ENCODE measurements at regions not wholly inside any gene's neighbourhood (a gene's known extent, or its start where the extent isn't known, plus 50 kb on each side); places are given as distances from the start of the nearest gene placed in this dataset.

DNA sequence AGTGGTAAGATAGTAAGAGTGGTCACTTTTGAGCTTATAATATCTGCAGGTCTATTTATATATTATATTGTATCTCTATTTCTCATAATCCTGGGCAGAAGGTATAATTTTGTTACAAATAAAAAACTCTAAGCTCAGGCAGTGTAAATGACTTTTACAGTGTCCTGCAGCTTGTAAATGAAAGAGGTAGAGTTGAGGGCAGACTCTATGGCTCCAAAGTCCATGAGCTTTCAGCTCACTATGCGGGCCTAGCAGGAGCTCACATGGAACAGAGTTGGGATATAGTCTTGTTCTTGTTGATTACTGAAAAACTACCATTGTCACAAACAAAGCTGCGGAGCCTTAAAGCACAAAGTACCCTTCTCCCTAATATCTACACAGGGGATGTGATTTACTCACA, 361.4 kb downstream of the LNPK start:
- in situ Hi-C loops (cut with HindIII; ENCODE audit: low pct_unique_long_range_greater_than_20kb, low sequenced_read_pairs) = no loop called here
- DNase-seq (ENCODE audit: low read depth) = no peak

DNA sequence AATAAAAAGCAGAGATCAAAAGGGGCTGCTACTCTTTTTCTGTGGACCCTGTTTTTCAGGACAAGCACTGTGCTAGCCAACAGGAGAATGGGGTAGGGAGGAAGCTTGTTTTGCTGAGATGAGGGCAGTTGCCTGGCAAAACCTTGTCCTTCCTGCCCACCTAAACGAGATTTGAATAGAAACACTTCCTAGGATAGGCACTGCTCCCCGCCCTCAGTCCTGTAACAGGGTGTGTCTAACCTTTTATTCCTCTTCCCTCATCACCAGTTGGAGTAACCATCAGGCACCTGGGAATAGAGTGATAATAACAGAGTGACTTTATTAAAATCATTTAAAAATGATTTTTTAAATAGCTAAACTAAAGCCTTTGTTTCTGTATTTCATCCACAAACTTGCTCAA, 368.8 kb downstream of the LNPK start:
- in situ Hi-C loops (cut with HindIII; ENCODE audit: low pct_unique_long_range_greater_than_20kb, low sequenced_read_pairs) = no loop called here
- no peak for DNase-seq (ENCODE audit: low read depth)

DNA sequence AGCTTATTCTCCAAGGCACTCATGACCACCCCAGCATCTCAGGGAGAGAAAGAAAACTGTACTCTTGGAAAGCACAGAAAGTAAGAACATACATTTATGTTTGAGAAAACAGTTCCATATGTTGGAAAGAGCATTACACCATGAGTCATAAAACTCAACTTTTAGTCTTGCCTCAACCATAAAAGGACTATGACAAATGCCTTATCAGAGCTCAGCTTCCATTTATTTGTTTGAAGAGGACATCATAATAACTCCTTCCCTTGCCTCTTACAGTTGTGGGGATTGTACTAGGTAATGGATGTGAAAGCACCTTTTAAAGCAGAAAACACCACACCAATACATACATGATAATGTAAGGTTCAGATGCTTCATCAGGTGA, 370.8 kb downstream of the LNPK start:
- in situ Hi-C loops (cut with HindIII; ENCODE audit: low pct_unique_long_range_greater_than_20kb, low sequenced_read_pairs) = no loop called here
- DNase-seq (ENCODE audit: low read depth) = no peak

DNA sequence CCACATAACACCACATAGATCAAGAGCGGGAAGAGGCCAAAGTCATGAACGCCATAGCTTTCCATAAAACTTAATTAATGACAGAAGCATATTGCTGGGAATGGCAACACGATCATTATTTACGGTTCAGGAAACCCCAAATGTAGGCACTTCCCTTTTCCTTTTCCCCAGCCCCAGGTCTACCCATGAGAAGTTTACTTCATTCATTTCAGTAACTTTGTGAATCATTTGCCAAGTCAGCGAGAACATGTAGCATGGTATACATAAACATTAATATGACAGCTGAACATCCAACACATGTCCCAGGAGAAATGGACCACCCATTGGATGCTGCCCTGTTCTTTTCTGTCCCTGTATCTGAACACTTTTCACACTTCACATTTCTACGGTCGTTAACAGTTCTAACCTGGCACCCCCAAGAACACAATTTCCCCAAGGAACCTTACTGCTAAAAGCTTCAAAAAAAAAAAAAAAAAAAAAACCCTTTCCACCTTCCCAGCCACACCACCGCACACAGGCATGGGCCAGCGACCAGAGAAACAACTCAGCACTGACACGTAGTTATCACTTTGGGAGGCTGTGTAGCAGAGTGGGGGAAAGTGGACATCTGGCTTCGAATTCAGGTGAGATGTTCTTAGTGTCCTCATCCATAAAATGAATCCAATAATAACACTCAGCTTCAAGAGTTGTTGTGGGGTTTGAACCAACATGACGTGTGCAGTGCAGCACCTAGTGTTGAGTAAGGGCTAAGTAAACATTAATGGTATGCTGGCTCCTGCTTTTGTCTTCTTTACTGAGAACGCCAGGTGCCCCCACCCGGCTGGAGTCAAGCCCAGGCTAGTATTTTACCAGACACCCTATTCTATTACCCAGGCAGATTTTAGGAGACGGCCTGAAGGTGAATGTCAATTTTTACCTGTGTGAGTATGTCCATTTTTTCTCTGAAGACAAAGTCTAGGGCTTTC, 371.5 kb downstream of the LNPK start:
- in situ Hi-C loops (cut with HindIII; ENCODE audit: low pct_unique_long_range_greater_than_20kb, low sequenced_read_pairs) = no loop called here
- DNase-seq (ENCODE audit: low read depth) = no peak

DNA sequence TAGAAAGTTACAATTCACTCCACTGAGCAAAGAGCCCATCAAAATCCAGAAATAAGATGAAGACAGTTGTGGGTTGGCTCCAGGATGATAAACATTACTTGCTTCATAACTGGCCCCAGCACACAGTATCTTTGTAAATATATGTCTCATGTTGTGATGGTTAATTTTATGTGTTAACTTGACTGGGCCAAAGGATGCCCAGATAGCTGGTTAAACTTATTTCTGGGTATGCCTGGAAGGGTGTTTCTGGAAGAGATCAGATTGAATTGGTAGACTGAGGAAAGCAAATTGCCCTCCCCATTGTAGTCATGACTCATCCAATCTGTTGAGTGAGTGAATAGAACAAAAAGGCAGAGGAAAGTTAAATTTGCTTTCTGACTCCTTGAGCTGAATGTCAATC, 373.8 kb downstream of the LNPK start:
- in situ Hi-C loops (cut with HindIII; ENCODE audit: low pct_unique_long_range_greater_than_20kb, low sequenced_read_pairs) = no loop called here
- no peak for DNase-seq (ENCODE audit: low read depth)

GRCh38 chr2:175627405-175627804, 374.7 kb downstream of the LNPK start:
- in situ Hi-C loops (cut with HindIII; ENCODE audit: low pct_unique_long_range_greater_than_20kb, low sequenced_read_pairs) = no loop called here

DNA sequence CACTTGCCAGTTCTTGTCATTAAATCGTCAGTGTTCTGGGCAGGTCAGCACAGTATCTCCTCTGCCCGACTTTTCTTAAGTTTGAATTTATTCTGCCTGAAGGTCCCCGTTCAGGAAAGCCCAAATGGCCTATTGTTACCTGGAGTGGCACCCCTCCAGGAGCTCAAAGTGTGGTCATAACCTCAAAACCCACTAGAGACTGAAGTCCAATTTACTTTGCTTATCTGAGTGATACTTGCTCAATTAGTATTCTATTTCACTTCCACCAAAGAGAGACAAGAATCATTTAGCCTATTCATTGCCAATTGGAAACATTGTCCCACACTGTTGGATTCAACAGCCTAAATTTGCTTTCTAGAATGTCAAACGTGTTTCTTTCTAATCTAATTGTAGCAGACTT, 375.3 kb downstream of the LNPK start:
- in situ Hi-C loops (cut with HindIII; ENCODE audit: low pct_unique_long_range_greater_than_20kb, low sequenced_read_pairs) = no loop called here
- no peak for DNase-seq (ENCODE audit: low read depth)

More at GRCh38 chr2:175627405-175627804, 374.7 kb downstream of the LNPK start:
- DNase-seq (ENCODE audit: low read depth) = no peak

GRCh38 chr2:175624785-175625184, 377.3 kb downstream of the LNPK start:
- DNase-seq (ENCODE audit: low read depth) = no peak
- in situ Hi-C loops (cut with HindIII; ENCODE audit: low pct_unique_long_range_greater_than_20kb, low sequenced_read_pairs) = no loop called here

GRCh38 chr2:175624211-175624761, 377.8 kb downstream of the LNPK start:
- in situ Hi-C loops (cut with HindIII; ENCODE audit: low pct_unique_long_range_greater_than_20kb, low sequenced_read_pairs) = no loop called here
- DNase-seq (ENCODE audit: low read depth) = no peak

GRCh38 chr2:175621821-175622220, 380.2 kb downstream of the LNPK start:
- in situ Hi-C loops (cut with HindIII; ENCODE audit: low pct_unique_long_range_greater_than_20kb, low sequenced_read_pairs) = no loop called here
- DNase-seq (ENCODE audit: low read depth) = no peak

GRCh38 chr2:175620106-175620505, 382.0 kb downstream of the LNPK start:
- in situ Hi-C loops (cut with HindIII; ENCODE audit: low pct_unique_long_range_greater_than_20kb, low sequenced_read_pairs) = no loop called here
- DNase-seq (ENCODE audit: low read depth) = no peak

- in situ Hi-C loops (cut with HindIII; ENCODE audit: low pct_unique_long_range_greater_than_20kb, low sequenced_read_pairs) = no loop called here
- DNase-seq (ENCODE audit: low read depth) = no peak
Observed at GRCh38 chr2:175619179-175620045, 382.7 kb downstream of the LNPK start.

- DNase-seq (ENCODE audit: low read depth) = no peak
- in situ Hi-C loops (cut with HindIII; ENCODE audit: low pct_unique_long_range_greater_than_20kb, low sequenced_read_pairs) = no loop called here
Observed at GRCh38 chr2:175612280-175612679, 389.8 kb downstream of the LNPK start.

DNA sequence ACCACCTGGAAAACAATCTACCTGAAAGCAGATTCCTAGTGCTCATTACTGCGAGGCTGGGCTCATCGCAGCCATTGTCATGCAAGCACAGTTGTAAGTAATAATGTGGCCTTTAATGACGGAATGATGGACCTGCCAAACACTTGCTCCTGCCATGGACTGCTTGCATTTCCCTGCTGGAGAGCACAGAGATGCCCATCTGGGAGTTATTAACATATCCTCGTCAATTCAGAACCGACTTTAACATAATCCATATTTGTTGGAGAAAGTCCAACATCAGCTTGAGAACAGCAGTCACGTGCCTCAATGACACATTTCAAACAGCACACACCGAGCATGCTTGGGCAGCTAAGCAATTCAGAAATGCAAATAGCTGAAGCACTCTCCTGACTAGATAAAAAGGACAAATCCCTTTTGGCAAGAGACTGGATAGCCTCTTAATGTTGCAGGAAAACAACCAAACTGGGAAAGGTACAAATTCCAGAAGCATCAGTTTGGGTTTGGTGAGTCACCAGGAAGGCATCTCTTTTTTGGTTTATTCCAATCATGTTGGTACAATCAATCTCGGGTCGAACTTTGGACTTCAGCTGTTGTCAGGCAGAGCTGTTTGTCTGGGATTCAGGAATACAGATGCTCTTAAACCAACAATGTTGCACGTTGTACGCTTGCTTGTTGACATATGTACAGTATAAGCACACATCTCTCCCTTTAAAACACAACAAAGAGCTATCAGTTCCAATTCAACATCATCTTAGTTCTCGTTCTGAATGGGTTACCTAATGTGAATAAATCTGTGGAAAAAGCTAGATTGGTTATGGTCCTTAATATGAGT, 395.8 kb downstream of the LNPK start:
- peak; percentile 45 for DNase-seq (ENCODE audit: low read depth)
- in situ Hi-C loops (cut with HindIII; ENCODE audit: low pct_unique_long_range_greater_than_20kb, low sequenced_read_pairs) = no loop called here

- in situ Hi-C loops (cut with HindIII; ENCODE audit: low pct_unique_long_range_greater_than_20kb, low sequenced_read_pairs) = no loop called here
- no peak for DNase-seq (ENCODE audit: low read depth)
Observed at GRCh38 chr2:175605640-175606009, 396.4 kb downstream of the LNPK start.

- in situ Hi-C loops (cut with HindIII; ENCODE audit: low pct_unique_long_range_greater_than_20kb, low sequenced_read_pairs) = no loop called here
Observed at GRCh38 chr2:175601969-175602368, 400.1 kb downstream of the LNPK start.

DNA sequence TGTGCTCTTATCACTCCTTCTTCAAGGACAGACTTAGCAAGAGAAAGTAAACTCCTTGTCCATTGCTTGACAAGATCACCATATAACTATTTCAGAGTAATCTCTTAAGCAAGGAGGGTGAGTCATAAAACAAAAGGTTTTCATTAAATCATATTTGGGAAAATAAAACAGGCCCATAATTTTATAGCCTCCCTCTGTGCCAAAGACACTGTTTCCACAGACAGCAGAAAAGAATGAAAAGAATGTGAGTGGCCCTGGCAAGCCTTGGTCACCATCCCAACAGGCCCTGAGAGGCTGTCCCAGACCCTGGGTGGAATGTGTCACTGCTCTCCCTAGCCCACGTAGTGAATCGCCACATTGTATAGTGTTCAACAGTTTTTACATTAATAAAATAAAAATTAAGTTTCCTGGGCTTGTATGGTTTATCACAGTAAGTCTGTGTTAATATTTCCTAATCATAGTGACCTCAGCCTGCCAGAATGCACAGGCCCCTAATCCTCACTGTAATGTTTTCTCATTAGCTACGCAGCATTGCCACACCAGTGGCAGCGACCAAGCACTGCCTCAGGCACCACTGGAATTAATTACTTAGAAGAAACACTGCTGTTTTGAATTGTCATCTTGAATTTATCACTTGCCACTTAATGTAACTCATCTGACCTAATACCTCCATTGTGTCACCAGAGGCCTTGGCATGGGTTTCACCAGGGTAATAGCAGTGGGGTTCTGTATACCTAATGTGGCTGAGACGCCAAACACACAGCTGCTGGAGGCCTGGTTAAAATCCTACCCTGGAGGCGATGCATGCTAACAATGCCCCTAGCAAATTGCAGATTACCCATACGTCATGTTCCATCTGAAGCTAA, 401.9 kb downstream of the LNPK start:
- DNase-seq (ENCODE audit: low read depth) = peak; percentile 75
- in situ Hi-C loops (cut with HindIII; ENCODE audit: low pct_unique_long_range_greater_than_20kb, low sequenced_read_pairs) = no loop called here

More at GRCh38 chr2:175601969-175602368, 400.1 kb downstream of the LNPK start:
- DNase-seq (ENCODE audit: low read depth) = no peak
